T follicular helper cell (primary cell): ENCODE measurements at regions not wholly inside any gene's neighbourhood (a gene's known extent, or its start where the extent isn't known, plus 50 kb on each side); places are given as distances from the start of the nearest gene placed in this dataset.

ENCODE experiments used
- DNase-seq: peaks from one replicate; pipeline ENCODE4 v3.0.0-alpha.2; 2020; ENCODE audit warnings: low read depth

GRCh38 chr3:182690172-182690571 lies 103.1 kb upstream of the ATP11B start:
- no peak for DNase-seq

DNA sequence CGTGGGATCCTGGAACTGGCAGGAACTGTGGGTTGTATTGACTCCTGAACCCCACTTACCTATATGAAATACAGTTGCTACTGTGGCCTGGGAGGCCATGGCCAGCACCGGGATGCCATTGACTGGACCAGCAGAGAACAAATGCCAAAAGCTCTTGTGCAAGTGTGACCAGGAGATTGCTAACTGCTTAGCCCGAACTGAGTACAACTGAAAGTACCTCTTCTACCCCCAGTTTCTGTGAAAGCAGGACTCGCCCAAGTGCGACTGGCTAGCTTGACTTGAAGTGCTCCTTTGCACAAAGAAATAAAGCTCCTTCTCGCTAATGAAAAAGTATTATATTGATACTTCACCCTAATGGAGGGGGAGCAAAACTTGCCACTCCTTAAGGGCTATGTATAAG lies 101.3 kb upstream of the ATP11B start:
- DNase-seq = no peak

- DNase-seq = no peak
These were observed 100.6 kb upstream of the ATP11B start for GRCh38 chr3:182692695-182693094.

DNA sequence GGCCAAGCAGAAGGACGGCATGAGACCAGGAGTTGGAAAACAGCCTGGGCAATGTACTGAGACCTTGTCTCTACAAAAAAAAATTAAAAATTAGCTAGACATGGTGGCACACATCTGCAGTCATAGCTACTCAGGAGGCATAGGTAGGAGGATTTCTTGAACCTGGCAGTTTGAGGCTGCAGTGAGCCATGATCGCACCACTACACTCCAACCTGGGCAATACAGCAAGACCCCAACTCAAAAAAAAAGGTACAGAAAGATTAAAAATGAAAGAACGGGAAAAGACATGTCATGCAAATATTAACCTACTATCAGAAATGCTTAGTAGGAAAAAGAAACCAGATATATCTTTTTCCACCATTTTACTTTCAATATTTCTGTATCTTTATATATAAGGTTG lies 99.6 kb upstream of the ATP11B start:
- no peak for DNase-seq

GRCh38 chr3:182696916-182697315 lies 96.4 kb upstream of the ATP11B start:
- DNase-seq = no peak

DNA sequence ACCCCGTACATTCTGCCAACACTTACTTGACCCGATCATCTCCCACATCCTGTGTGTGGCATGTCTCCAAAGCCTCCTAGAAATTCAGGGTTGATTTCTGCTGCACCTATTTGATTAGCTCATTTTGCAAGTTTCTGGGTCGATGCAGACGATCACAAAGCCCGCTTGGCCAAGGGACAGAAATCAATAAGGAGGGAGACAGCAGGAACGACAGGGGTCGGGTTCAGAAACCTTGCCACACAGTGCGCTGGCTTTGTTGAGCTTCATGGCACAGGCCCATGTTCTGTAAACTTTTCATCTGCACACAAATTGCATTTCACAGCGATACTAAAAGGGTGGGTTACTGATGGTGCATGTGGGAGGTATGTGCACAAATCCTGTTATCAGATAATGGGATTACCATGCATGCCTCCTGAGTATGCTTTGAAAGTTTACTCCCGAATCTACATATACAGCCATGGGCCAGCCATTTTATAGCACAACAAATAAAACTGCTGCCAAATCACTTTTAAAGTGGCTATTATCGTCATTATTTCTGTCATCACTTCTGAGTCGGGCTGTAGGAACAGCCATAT lies 95.9 kb upstream of the ATP11B start:
- DNase-seq = no peak

GRCh38 chr3:182698078-182698477 lies 95.2 kb upstream of the ATP11B start:
- DNase-seq = no peak

GRCh38 chr3:182699550-182700170 lies 93.6 kb upstream of the ATP11B start:
- DNase-seq = no peak

DNA sequence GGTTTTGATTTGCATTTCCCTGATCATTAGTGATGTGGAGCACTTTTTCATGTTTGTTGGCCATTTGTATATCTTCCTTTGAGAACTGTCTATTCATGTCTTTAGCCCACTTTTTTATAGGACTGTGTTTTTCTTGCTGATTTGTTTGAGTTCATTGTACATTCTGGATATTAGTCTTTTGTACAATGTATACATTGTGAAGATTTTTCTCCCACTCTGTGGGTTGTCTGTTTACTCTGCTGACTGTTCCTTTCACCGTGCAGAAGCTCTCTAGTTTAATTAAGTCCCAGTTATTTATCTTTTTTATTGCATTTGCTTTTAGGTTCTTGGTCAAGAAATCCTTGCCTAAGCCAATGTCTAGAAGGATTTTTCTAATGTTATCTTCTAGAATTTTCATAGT lies 91.1 kb upstream of the ATP11B start:
- DNase-seq = no peak

DNA sequence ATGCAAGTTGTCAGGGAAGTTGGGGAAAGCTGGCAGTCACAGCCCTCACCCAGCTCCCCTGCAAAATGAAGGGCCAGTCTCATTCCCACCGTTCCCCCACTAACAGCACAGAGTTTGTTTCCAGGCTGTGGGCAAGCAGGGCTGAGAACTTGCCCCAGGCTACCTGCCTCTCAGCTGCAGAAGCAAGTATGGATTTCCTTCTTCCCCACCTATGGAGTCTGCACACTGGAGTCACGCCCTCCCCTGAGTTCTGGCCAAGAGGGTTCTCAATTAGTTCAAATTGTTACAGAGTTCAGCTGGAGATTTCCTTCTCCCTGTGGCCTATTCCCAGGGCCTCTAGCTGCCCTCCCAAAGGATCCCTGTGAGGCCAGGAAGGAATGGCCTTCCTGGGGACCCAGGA lies 90.1 kb upstream of the ATP11B start:
- DNase-seq = no peak

DNA sequence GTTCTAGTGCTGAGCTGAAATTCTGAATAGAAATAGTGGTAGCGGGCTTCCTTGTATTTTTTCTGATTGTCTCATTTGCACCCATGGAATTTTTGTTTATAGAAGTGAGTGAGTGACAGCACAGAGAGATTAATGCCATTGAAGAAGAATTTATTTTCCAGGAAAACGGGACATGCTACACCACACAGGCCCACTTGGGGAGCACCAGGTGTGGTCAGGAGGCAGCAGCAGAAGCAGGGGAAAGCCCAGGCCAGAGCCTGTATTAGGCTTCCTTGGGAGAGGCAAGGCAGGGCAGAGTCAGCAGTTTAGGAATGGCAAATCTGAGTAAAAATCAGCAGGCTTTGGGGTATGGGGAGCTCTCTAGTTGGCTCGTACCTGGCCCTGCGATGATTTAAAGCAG lies 88.4 kb upstream of the ATP11B start:
- no peak for DNase-seq

DNA sequence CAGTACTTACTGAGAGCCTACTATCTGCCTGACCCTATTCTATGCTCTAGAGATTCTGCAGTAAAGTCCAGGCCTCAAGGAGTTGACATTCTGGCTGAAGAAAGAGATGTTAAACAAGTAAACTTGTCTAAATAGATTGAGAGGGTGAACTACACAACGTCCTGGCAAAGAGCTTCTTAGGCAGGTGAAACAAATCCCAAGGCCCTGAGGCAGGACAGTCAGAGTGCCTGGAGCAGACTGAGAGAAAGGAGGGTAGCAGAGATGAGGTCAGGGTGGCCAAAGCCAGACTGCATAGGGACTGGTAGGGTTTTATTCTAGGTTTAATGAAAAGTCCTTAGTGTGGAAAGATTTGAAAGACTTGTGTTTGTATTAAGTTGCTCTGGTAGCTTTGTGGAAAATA lies 84.5 kb upstream of the ATP11B start:
- DNase-seq = no peak

GRCh38 chr3:182709306-182709705 lies 84.0 kb upstream of the ATP11B start:
- DNase-seq = no peak

DNA sequence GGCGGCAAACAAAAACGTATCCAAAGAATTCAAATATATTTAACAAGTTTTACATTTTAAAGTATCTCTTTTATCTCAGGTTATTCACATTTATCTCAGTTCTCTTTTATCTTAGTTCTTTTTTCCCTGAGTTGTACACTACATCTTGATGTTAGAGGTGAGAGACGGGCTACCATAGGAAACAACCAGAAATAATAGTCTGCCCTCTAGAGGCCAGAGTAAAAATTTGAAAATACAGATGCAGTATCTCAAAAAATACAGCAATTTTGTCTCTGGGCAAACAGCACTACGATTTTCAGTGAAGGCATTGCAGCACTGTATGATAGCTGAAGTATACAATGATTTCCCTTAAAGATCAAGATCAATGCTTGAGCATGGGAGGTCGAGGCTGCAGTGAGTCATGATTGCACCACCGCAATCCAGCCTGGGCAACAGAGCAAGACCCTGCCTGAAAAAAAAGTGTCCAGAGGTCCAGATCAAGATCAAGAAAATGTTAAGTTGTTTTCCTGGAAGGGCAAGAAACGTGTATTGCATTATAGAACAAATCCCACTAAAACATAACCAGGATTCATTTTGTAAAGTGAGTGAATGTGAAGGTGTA lies 82.6 kb upstream of the ATP11B start:
- no peak for DNase-seq

- no peak for DNase-seq
These were observed 82.0 kb upstream of the ATP11B start for GRCh38 chr3:182711261-182711683.

- no peak for DNase-seq
These were observed 81.5 kb upstream of the ATP11B start for GRCh38 chr3:182711853-182712252.

DNA sequence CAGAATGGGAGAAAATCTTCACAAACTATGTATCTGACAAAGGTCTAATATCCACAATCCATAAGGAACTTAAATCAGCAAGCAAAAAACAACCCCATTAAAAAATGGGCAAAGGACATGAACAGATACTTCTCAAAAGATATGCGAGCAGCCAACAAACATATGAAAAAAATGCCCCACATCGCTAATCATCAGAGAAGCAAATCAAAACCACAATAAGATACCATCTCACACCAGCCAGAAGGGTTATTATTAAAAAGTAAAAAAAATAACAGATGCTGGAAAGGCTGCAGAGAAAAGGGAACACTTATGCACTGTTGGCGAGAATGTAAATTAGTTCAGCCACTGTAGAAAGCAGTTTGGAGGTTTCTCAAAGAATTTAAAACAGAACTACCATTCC lies 80.2 kb upstream of the ATP11B start:
- no peak for DNase-seq

- no peak for DNase-seq
These were observed 79.4 kb upstream of the ATP11B start for GRCh38 chr3:182713743-182714517.

GRCh38 chr3:182715006-182715405 lies 78.3 kb upstream of the ATP11B start:
- no peak for DNase-seq

DNA sequence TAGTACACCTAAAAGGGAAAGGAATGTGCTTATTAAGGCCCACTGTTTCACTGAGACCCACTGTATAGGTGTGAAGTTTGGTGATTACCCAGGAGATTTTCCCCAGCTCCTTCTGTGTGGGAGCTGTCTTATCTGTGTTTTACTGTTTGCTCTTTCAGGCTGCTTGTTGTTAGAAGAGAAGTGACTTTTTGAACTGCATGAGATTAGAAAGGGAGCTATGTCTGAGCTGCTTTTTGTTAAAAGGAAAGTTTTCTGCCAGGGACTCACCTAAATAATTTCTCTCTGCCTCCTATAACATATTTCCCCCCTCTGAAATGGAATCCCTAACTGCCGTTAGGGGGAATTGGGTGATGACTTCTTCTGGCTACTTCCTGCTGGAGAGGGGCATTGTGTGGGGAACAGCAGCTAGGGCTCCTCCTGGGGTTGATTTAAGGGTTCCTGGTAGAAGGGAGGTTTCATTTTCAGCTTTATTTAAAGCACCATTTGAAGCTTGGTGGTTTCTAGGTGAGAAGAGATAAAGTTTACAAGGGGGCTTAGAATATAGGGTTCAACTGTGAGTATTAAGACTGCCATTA lies 77.1 kb upstream of the ATP11B start:
- no peak for DNase-seq

DNA sequence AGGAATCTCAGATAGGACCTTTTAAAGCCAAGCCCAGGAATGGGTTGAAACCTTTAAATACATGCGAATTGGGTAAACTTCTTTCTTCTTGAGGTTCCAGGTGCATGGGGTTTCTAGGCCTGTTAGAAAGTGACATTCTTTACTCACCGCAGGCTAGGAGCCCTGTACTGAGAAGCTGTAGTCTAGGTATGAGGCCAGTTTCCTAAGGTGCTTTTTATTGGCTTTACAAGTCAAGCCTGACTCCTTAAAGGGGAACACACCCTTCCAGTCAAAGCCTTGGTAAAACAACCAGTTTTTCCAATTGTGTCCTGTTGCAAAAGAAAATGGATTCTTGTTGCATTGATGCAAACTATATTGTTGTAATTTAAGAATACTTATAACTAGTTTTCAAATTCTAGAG lies 76.1 kb upstream of the ATP11B start:
- no peak for DNase-seq

DNA sequence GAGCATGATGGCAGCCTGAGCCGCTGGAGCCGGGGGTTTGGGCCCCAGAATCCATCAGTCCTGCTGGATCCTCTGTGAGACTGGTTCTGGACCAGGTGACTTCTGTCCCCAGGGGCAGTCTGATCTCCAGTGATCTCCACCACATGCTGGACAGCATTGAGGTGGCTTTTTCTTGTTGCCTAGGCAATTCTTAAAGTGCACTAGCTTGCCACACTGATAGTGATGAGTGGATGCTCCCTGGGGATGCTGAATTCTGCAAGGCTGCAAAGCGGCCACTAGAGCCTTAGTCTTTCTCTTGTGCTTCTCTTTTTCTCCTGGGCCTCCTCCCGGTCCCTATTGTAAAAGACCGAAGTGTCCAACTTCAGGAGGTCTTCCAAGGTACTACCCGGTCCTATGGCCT lies 70.4 kb upstream of the ATP11B start:
- DNase-seq = no peak

DNA sequence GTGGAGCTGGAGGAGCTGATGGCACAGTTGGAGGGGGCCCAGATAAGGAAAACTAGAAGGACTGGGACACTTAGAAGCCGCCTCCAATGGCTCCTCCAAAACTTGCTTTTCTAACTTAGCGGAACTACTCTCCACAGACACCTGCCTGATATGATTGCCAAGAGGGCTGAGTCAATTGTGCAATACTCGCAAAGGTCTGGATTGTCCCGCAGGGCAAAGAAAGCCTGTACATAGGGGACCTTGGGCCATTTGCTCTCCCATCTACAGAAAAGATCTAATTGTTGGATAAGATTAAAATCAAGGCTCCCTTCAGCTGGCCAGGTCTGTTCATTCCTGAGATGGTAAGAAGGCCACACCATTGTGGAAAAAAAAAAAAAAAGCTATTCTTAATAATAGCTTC lies 69.7 kb upstream of the ATP11B start:
- DNase-seq = no peak
